ENCODE measurements at regions not wholly inside any gene's neighbourhood (a gene's known extent, or its start where the extent isn't known, plus 50 kb on each side); places are given as distances from the start of the nearest gene placed in this dataset.

GRCh38 chr3:7978087-7978422 is 523.6 kb upstream of the LMCD1 start:
- TF ChIP-seq POLR2AphosphoS5 (IDR thresholded peaks at IDR 0.05): no peak
- TF ChIP-seq EP300 (IDR thresholded peaks at IDR 0.05; ENCODE audit: low read depth): no peak
- TF ChIP-seq POLR2A (IDR thresholded peaks at IDR 0.05): no peak
- TF ChIP-seq, protein P1, sequence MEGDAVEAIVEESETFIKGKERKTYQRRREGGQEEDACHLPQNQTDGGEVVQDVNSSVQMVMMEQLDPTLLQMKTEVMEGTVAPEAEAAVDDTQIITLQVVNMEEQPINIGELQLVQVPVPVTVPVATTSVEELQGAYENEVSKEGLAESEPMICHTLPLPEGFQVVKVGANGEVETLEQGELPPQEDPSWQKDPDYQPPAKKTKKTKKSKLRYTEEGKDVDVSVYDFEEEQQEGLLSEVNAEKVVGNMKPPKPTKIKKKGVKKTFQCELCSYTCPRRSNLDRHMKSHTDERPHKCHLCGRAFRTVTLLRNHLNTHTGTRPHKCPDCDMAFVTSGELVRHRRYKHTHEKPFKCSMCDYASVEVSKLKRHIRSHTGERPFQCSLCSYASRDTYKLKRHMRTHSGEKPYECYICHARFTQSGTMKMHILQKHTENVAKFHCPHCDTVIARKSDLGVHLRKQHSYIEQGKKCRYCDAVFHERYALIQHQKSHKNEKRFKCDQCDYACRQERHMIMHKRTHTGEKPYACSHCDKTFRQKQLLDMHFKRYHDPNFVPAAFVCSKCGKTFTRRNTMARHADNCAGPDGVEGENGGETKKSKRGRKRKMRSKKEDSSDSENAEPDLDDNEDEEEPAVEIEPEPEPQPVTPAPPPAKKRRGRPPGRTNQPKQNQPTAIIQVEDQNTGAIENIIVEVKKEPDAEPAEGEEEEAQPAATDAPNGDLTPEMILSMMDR (IDR thresholded peaks at IDR 0.05): no peak
- Histone ChIP-seq H3K36me3 (no peaks in the 10 kb centered on the region), H3K4me3 (no peak overlapping the region), H3K27ac (no peak overlapping the region), H3K4me1 (no peaks in the 10 kb centered on the region), H3K27me3 (no peaks in the 10 kb centered on the region), H3K9me3 (no peaks in the 10 kb centered on the region)
- in situ Hi-C loops (cut with MboI; ENCODE audit: low pct_ligation_motif_present in 1 of 4, low pct_unique_long_range_greater_than_20kb in 1 of 4, low sequenced_read_pairs in 3 of 4) (no loop called here), intact Hi-C loops (cut with DNase I; ENCODE audit: low total_unique reads) (no loop called here)
- WGBS, 2 donors (ENCODE audit: low coverage in 1 of 2): 74% methylated on average over 6 of the region's 6 CpGs; no CpG with 5 or more reads in 1 of the 2 donors
- DNase-seq: no peak

DNA sequence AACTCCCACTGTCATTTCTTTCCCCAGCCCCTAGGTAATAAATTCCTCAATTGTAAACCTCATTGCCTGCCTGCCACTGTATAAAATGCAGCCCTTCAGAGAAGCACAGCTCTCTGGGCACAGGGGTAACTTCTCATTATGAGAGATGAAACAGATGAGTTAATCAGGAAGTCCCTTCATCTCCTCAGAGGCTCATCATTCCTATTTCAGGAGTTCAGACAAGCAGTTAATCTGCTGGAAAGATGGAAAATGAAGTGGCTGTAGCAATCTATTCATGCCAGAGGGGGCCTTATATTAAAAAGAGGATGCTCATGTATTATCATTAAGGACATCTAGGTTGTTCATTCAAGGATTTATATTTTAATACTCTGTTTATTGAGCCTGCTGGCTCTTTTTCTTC is 519.5 kb upstream of the LMCD1 start:
- Histone ChIP-seq H3K27ac (no peak overlapping the region), H3K4me3 (no peak overlapping the region), H3K9me3 (no peaks in the 10 kb centered on the region), H3K36me3 (no peaks in the 10 kb centered on the region), H3K4me1 (no peaks in the 10 kb centered on the region), H3K27me3 (no peaks in the 10 kb centered on the region)
- intact Hi-C loops (cut with DNase I; ENCODE audit: low total_unique reads) (no loop called here), in situ Hi-C loops (cut with MboI; ENCODE audit: low pct_ligation_motif_present in 1 of 4, low pct_unique_long_range_greater_than_20kb in 1 of 4, low sequenced_read_pairs in 3 of 4) (no loop called here)
- TF ChIP-seq POLR2A (IDR thresholded peaks at IDR 0.05) (no peak), POLR2AphosphoS5 (IDR thresholded peaks at IDR 0.05) (no peak), EP300 (IDR thresholded peaks at IDR 0.05; ENCODE audit: low read depth) (no peak)
- TF ChIP-seq, protein P1 (IDR thresholded peaks at IDR 0.05): no peak
- no peak for DNase-seq

- H3K27me3 ChIP-seq: no peaks in the 10 kb centered on the region
- intact Hi-C loops (cut with DNase I; ENCODE audit: low total_unique reads): no loop called here
- no peak overlapping the region for H3K27ac ChIP-seq
- DNase-seq: no peak
- TF ChIP-seq, protein P1 (IDR thresholded peaks at IDR 0.05): no peak
- TF ChIP-seq POLR2AphosphoS5 (IDR thresholded peaks at IDR 0.05) (no peak), POLR2A (IDR thresholded peaks at IDR 0.05) (no peak), EP300 (IDR thresholded peaks at IDR 0.05; ENCODE audit: low read depth) (no peak)
- no peaks in the 10 kb centered on the region for H3K4me1 ChIP-seq
- no peak overlapping the region for H3K4me3 ChIP-seq
- no peaks in the 10 kb centered on the region for H3K36me3 ChIP-seq
- 66 to 80% methylated on average over 1 to 4 of the region's 4 CpGs for WGBS, 2 donors (ENCODE audit: low coverage in 1 of 2)
- in situ Hi-C loops (cut with MboI; ENCODE audit: low pct_ligation_motif_present in 1 of 4, low pct_unique_long_range_greater_than_20kb in 1 of 4, low sequenced_read_pairs in 3 of 4): no loop called here
- H3K9me3 ChIP-seq: no peaks in the 10 kb centered on the region
Measured at GRCh38 chr3:7999384-7999783, 502.2 kb upstream of the LMCD1 start.

GRCh38 chr3:8001307-8001706 is 500.3 kb upstream of the LMCD1 start:
- no peaks in the 10 kb centered on the region for H3K9me3 ChIP-seq
- H3K4me3 ChIP-seq: no peak overlapping the region
- intact Hi-C loops (cut with DNase I; ENCODE audit: low total_unique reads) (no loop called here), in situ Hi-C loops (cut with MboI; ENCODE audit: low pct_ligation_motif_present in 1 of 4, low pct_unique_long_range_greater_than_20kb in 1 of 4, low sequenced_read_pairs in 3 of 4) (no loop called here)
- H3K4me1 ChIP-seq: no peaks in the 10 kb centered on the region
- TF ChIP-seq POLR2AphosphoS5 (IDR thresholded peaks at IDR 0.05): no peak
- TF ChIP-seq, protein P1 (IDR thresholded peaks at IDR 0.05): no peak
- TF ChIP-seq EP300 (IDR thresholded peaks at IDR 0.05; ENCODE audit: low read depth): no peak
- no peak for TF ChIP-seq POLR2A (IDR thresholded peaks at IDR 0.05)
- no peak overlapping the region for H3K27ac ChIP-seq
- no peak for DNase-seq
- WGBS, 2 donors (ENCODE audit: low coverage in 1 of 2): 0 to 67% methylated on average over 1 of the region's 1 CpG
- H3K36me3 ChIP-seq: no peaks in the 10 kb centered on the region
- H3K27me3 ChIP-seq: no peaks in the 10 kb centered on the region
